NCI-H1092 treated with DMSO at 0.1 percent for 48 hours (cell line): ENCODE measurements at regions not wholly inside any gene's neighbourhood (a gene's known extent, or its start where the extent isn't known, plus 50 kb on each side); places are given as distances from the start of the nearest gene placed in this dataset.

Experiments used
- DNase-seq: peaks from one replicate; lab custom pipeline; 2025; lab: John Stamatoyannopoulos, UW

DNA sequence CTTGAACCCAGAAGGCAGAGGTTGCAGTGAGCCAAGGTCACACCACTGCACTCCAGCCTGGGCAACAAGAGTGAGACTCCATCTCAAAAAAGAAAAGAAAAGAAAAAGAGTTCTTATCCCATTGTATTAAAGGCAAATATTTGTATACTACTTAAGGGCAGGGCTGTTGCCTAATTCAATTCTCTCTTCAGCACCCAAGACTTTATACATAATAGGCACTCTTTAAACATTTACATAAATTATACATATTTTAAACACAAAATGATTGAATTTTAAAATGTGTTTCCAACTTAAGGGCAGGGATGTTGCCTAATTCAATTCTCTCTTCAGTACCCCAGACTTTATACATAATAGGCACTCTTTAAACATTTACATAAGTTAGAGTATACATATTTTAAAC, 424.3 kb upstream of the ARID1B start:
- DNase-seq, result no peak

DNA sequence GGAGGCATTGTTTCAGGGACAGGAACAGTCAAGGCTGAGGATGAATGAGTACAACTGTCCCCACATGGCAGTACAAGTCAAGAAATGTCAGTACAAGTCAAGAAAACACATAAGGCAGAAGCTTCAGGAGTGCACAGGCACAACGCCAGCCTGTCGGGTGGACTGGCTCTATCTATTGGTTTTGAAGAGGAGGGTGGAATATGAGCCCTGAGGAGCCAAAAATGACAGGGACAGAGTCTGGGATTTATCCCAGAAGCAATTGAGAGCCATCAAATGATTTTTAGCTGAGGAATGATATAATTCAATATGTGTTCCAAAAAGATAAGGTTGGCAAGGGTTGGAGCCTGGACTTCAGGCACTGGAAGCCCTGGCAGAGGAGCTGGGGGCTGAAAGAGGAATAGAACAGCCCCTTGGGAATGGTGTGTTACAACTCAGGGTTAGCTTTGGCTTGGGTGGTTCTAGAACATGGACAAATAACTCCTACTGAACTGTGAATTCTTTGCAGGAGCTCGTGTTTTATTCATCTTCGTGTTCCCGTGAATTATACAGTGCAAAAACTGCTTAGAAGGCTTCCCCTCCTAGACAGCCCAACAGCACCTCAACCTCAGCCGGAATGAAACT, 425.7 kb upstream of the ARID1B start:
- no peak for DNase-seq

DNA sequence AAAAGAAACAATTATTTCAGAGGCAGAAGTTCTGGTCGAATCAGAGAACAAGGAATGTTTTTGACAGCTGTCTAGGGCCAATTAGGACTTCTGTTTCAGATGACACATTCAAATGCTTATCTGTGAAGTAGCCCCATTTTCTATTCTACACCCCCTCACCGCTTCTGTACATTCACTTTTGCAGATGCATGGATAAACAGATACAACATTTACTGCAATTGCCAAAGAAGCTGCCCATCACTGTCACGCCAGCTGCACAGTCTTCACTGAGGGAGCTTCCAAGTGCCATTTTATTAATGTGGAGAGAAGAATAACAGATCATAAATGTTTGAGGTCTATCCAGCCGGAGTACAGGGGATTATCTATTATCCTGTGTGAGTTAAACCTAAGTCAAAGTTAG, 426.8 kb upstream of the ARID1B start:
- DNase-seq, result no peak

DNA sequence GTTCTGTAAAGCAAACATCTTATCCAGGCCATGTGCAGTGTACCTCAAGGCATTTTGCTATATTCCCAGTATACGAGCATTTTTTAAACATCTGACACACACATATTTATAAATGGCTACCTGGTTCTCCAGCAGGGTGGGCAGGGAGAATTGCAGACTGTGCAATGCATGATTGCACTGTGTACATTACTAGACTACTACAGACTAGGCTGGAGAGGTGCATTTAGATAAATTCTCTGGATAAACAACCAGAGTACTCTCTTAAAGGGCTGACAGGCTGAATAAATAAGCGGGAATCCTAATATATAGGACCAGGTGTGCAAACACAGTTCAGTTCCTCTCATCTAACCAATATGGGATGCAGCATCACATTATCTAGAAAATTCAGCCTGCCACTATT, 428.3 kb upstream of the ARID1B start:
- peak; percentile 95 for DNase-seq

DNA sequence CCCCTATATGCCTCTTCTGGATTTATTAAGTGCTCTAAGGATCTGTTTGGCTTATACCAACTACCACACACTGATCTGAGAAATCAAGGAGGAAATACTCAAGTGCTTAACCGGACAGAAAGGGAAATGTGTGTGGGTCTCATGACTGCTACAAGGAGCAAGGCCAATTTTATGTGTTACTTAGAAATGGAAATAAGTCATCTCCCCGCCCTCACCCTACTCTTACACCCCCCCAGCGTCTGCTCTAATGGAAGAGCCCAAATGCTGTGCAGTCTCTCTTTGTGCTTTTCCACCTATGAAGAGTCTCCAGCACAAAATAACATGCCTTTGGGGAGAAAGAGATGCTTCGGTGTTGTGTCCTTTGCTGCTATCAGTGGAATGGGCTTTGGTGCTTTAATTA, 428.8 kb upstream of the ARID1B start:
- DNase-seq, result no peak

DNA sequence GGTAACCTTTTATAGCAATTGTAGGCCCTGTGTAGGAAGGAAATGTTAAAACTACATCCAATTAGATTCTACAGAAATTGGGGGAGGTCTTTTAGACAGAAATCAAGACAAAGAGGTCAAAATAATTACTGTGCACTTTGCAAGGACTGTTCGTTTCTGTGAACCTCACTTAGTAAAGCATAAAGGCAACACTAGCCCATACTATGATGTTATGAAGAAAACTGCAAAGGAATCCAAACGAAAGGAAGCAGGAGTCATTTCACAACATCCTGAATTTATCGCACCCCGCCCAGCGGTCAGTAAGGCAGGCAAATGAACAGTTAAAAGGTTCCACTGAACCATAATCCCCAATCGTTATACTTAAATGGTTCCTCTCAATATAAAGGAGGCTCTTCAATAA, 429.5 kb upstream of the ARID1B start:
- DNase-seq, result no peak

DNA sequence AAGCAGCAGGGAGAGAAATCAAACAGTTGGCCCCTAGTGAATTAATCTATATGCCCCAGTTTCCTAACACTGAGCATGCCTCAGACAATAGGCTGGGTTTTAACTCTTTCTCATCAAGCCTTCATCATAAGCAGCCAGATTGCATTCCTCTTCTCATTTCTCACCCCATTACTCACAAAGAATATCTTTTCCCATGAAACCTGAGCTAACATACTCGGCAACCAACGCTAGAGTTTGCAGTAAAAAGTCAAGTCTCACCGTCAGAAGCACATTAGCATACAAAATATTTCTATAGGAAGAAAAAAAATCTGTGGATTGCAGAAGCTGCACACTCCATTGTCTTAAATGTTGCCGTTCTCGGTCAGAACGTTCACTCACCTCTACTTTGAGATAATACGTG, 429.9 kb upstream of the ARID1B start:
- no peak for DNase-seq

DNA sequence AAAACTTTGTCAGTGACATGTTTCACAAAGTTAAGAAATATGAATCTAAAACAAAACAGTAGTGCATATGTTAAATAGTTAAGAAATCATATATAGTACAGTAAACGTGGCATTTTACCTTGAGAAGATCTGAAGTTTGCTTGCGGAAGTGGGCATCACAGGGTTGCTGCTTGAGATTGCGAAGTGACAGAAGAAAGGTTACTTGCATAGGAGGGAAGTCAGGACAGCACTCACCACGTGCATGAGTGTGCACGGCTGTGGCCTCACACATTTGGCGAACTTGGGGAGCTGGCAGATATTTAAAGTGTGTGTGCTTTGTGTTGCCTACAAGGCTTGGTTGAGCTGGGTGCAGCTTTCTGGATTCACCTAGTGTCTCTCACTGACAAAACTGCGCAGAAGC, 431.5 kb upstream of the ARID1B start:
- no peak for DNase-seq

DNA sequence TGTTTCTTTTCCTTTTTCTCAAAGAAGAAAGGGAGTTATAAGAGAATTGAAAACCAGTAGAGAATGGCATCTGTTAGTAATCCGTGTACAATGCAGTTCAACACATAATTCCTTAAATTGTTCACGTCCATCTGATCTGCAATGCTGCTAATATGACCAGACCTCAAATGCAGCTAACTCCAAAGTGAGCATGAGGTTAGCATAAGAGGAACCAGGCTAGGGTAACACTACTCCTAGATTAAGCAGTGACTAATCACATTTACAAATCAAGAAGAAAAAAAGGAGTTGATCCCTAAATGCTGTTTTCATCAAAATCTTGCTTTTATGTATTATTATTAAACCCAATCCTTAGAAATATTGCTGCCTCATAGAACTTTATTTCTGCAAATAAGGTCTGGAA, 432.7 kb upstream of the ARID1B start:
- DNase-seq, result no peak

DNA sequence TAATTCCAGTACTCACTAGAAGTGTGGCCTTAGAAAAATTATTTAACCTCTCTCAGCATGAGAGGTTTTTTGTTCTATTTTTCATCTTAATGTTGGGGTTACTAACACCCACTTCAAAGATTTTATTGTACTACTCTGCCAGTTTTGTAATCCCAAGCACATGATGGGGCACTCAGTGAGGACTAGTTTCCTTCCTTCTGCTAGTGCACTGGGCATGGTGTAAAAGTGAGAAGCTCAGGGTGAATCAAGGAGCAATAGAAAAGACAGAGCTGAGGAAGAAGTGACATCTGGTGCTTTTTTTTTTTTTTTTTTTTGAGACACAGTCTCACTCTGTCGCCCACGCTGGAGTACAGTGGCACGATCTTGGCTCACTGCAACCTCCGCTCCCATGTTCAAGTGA, 439.4 kb upstream of the ARID1B start:
- no peak for DNase-seq

DNA sequence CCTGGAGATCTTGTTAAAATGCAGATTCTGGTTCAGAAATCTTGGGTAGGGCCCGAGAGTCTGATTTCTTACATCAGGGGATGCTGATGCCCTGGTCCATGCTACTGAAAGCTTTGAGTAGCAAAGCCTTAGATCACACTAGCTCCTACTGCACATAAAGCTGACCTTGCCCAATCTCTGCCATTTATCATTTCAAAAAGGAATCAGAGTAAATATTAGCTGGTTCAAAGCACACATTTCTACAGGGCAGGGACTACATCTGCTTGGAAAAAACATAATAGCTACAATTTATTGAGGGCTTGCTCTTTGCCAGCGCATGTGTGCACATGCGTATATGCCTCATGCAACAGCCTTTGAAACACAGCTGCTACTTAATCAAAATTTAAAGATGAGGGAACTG, 440.4 kb upstream of the ARID1B start:
- no peak for DNase-seq

DNA sequence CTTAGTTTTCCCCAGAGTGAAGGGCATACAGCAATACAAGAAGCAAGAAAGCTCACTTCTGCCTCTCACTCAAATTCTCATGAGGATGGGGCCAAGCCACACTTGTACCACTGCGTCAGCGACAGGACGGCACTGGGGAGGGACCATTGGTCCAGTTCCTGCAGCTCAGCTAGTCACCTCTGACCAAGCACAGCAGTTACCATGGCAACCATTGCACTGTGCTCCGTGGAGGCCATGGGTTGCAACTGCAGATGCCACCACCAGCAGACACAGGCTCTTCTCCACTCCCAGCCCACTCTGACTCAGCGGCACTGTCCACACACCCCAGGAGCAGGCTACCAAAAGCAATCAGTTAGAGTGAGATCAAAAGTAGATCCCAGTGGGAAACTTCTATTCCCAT, 441.1 kb upstream of the ARID1B start:
- no peak for DNase-seq

DNA sequence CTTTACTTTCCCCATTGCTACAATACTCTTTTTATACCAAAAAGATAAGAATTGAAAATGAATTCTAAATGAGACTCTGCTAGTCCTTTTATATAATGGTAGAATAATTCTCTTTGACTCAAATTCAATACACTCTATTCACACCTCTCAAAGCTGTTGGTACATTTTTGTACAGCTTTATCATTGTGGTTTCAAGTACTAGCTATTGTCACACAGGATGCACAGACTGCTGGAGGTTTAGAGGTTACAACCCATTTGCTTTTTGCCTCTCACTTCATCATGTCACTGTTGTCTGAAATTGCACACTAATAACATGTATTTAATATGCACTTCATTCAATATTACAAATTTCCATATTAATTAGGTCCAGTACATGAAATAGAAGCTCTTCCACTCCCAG, 442.2 kb upstream of the ARID1B start:
- DNase-seq, result no peak

DNA sequence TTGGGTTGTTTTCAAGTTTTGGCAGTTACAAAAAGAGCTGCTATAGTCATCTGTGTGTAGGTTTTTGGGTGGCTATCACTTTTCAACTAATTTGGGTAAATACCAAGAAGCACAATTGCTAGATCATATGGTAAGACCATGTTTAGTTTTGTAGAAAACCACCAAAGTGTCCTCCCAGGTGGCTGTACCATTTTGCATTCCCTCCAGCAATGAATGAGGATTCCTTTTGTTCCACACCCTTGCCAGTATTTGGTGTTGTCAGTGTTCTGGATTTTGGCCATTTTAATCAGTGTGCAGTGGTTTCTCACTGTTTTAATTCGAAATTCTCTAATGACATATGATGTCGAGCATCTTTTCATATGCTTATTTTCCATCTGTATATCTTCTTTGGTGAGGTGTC, 457.5 kb upstream of the ARID1B start:
- DNase-seq, result no peak

DNA sequence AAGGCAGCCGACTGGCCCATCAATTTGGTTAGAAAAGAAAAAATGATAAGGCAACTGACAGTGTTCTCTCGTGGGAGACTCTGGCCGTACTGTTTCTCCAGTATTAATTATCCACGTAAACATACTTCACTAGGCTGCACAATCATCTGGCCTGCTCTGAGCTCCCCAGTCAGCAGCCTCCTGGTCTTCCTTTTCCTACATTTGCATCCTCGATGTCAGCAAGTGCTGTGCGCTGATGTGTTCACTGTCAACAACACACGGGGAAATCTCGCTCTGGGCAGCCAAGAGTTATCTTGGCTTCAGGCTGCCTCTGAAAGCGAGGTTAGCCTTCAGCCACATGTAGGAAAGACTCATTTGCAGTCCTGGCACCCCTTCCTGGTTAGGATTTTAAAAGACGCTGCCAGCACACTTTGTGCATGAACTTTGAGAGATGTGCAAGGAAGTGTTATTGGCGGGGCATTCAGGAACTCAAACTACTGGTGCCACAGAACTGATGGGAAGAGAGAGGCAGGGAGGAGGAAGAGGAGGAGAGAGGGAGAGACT, 460.5 kb upstream of the ARID1B start:
- DNase-seq, result no peak

DNA sequence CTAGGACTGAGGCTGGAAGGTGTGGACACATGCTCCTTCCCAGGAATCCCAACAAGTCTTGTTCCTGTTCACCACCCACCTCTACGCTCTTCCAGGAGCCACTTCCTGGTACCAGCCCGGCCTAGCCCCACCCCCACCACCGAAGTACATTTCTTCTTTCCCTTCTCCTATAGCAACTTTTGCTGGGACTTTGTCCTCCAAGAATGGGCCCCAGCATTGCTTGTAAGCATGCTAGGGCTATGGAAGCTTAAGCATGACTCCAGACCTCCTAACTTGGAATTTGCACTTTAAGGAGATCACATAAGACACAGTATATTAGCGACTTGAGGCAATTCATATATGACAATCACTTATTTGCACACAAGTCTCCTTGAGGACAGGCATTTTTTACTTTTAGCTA, 462.0 kb upstream of the ARID1B start:
- no peak for DNase-seq

DNA sequence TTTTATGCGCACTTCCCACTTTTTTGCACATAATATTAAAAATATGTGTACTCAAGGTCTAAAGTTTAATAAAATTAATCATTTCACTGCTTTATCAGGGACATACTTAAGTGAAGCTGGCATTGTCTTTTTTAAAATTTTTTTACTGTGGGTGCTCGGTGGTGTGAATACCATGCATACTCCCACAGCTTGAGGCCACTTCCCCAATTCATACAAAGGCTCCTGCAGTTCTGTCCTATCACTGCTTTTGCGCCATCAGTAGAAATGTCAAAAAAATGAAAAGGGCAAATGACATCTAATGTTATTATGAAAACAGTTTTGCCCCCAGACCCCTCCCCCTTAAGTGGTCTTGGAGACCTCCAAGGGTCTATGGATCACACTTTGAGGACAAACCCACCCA, 464.1 kb upstream of the ARID1B start:
- no peak for DNase-seq

DNA sequence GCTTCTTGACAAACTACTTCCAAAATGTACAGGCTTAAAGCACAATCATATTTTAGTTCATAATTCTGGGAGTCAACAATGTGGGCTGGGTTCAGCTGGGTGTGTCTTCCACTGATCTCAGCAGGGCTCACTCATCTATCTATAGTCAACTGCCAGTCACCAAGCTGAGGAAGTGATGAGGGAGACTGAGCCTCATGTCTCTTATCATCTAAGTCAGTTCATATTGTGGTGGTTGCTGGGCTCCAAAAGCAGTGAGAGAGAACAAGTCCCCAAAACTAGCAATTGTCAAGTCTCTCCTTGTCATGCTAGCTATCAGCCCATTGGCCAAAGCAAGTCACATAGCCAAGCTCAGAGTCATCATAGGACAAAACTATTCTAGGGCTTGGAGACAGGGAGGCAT, 465.9 kb upstream of the ARID1B start:
- DNase-seq, result no peak

DNA sequence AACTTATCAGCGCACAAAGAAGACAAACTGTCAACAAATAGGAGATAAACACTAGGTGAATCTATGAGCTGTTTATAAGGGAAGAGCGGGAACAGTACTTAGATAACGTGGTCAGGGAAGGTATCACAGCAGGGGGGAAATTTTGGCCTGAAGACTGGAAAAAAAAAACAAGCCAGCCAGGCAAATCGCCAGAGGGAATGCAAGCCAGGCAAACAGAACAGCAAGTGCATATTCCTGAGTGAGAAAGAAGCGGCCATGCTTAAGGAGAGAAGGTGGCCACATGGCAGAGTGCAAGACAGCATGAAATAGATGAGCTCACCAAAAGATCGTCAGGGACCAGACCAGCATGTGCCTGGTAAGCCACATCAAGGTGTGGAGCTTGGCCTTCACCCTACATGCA, 466.5 kb upstream of the ARID1B start:
- peak; percentile 14 for DNase-seq

DNA sequence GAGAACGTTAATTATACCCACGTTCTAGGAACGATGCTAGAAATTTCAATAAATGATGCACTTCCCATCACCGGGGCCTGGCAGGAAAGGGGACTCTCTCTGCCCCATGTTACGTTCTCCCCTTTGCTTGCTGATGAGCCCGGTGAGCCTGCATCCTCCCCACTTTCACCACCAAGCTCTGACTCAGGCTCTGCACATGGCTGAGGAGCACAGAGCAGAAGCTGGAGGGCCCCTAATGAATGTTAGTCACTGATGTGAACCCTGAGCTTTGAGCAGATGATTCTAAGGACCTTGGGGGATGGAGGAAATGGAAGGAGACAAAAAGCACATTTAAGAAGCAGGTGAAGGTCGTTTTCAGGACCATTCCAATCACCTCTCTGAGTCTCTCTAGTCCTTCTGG, 468.2 kb upstream of the ARID1B start:
- no peak for DNase-seq

DNA sequence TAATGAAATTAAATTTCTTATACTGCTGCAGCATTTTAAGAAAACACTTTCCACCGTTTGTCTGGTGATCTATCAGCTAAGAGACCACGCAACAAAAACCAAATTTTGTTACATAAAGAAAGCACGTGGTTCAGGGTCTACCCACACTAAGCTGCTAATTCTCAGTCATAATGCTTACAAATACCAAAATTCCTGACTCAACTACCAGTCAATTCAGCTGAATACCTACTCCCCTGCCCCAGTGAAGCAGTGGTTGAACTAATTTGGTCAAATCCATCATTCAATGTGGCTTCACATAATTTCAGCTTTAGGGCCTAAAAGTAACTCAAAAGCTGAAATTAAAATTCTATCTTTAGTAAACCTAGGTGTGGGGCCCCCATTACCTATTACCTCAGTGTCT, 468.6 kb upstream of the ARID1B start:
- no peak for DNase-seq

DNA sequence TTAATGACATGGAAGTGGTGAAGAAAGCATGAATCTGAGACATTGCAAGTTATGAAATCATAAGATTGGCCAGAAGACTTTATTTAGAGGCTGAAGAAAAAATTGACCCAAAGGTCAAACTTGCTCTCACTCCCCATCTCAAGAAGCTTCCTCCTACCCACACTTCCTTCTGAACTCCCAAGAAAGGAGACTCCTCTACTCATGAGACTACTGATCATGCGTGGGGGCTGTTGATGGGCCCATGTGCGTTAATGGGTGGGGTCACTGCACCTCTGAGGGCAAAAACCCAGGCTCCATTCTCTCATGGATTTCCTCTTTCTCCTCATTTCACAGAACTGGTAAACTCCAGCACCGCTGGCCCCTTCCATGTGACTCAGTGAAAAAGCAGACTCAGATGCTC, 470.6 kb upstream of the ARID1B start:
- no peak for DNase-seq

DNA sequence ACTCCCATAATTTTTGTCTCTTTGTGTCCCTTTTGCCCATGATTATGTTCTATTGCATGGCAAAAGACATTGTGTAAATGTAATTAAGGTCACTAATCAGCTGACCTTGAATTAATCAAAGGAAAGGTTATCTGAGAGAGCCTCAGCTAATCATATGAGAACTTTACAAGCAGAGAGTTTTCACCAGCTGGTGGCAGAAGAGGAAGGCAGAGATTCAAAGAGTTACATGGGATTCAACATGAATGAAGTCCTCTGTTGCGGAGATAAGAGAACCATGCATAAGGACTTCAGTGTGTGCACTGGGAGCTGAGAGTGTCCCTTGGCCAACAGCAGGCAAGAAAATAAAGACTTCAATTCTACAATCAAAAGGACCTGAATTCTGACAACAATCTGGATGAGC, 494.1 kb upstream of the ARID1B start:
- DNase-seq, result no peak

DNA sequence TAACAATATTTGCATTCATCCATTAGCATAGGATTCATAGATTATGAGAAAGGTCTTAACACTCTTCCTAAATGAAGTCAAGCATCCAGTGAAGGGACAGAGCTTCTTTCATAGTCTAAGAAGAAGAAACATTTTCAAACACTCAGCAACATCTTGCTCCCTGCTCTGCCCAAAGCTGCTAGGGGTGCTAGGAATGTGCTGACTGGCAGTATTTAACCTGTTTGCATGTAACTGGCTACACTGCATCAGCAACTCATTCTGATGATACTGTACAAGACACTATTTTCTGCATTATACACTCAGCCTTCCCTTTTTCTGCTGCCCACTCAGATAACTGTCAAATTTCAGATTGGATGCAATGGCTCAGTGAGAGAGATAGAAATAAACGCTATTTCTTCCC, 495.1 kb upstream of the ARID1B start:
- no peak for DNase-seq

DNA sequence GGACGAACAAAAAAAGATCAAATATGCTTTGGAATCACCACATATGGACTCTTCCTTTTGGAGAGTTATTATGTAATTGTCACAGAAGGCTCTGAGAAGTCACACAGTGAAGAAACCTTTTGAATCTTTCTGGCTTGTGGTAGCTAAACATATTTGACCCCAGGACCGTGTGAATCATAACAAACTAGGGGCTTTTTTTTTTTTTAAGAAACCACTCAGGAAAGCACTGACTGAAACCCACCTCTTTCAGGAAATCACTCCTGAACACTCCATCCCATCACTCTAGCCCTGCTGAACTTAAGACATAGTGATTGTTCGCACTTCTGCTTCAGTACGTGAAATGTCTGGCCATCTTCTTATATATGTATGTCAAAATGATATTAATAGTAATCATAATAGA, 495.9 kb upstream of the ARID1B start:
- no peak for DNase-seq
